NCI-H1417 treated with DMSO at 0.1 percent for 48 hours (cell line): ENCODE measurements at regions not wholly inside any gene's neighbourhood (a gene's known extent, or its start where the extent isn't known, plus 50 kb on each side); places are given as distances from the start of the nearest gene placed in this dataset.
"Not testable (repeated sequence)": the region's sequence is repeated elsewhere in the genome, so short reads cannot be mapped to it uniquely, and the experiment has no call there.

Experiments
- DNase-seq: peaks from one replicate; lab custom pipeline; 2025; lab: John Stamatoyannopoulos, UW

DNA sequence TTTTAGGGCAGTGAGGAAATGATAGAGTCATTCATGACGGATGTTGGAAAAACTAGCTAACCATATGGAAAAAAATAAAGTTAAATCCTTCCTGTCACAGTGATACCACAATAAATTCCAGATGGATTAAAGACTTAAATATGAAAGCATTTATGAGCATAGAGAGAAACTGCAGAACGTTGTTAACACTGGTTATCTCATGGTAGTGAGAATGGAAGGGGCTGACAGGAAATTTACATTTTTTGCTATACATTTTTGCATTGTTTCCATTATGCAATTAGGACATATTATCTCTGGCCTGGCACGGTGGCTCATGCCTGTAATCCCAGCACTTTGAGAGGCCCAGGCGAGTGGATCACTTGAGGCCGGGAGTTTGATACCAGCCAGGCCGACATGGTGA is 130.5 kb upstream of the VOPP1 start:
- DNase-seq = not testable (repeated sequence)

DNA sequence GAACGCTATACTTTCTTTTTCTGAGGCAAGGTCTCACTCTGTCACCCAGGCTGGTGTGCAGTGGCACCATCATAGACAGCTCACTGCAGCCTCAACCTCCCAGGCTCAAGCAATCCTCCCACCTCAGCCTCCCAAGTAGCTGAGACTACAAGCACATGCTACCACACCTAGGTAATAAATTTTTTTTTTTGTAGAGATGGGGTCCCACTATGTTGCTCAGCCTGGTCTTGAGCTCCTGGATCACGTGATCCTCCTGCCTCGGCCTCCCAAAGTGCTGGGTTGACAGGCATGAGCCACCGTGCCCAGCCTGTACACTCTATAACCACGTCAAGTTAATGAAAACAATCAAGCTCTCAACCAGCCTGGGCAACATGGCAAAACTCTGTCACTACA is 127.1 kb upstream of the VOPP1 start:
- not testable (repeated sequence) for DNase-seq

DNA sequence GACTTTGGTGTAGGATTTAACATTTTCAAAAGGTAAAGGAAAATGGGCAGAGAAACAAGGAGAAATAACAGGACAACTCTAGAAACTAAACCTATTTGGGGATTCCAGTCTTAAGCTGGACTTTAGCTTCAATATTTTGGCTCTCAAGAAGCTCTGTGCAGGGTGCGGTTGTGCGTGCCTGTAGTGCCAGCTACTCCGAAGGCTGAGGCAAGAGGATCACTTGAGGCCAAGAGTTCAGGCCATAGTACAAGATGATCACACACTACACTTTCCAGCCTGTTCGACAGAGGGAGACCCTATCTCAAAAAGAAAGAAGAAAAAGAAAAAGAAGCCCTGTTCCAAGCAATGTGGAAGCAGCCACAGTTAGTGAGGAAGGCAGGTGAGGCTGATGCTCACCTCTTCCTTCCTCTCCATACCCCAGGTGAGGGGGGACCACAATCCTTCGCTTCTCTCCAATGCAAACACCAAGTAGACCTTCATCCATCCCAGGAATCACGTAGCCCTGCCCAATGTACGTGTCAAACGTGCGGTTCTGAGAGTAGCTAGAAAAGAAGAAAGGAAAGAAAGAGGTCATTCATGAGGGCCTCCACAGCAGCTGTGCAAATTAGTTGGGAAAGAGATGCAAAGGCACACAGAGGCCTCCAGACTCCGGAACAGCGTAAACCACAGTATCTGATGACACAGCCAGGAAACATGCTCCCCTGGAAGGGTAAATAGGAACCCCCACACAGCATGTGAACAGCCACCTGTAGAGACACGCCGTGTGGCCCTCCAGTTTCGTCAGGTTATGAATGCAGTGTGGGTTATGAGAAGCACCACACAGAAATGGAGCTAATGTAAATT is 126.5 kb upstream of the VOPP1 start:
- DNase-seq = not testable (repeated sequence)

DNA sequence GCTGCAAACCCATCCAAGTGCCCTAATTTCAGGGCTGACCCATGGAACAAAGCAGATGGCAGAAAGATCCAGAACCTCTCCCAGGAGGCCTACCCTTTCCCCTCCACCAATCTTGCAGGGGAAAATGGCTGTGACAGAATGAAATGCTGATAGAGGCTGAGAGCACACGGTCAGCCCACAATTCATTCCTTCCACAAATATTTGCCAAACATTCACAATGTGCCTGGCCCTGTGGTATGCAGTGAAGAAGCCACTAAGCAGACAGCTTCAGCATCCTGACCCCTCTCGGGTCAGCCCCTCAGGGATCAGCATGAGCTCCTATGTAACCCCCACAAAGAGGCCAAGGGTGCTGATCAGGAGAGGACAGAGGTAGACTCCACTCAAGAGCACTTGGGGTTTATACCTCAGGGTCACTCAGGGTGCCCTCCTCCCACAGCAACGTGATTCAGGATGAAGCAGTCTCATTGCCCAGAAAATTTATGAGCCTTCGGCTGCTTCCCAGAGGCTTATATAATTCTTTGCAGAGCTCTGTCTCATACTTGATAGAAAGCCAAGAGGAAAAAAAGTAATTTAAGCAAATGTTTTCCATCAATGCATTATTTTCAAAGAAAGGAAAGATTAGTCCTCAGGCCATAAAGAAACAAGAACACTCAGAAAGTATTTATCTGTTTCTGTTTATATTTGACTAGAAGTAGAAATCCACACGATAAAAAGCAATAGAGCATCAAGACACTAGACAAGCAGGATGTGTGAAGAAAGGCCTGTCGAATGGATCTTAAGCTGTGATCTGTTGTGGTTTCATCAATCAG is 123.8 kb upstream of the VOPP1 start:
- not testable (repeated sequence) for DNase-seq

- not testable (repeated sequence) for DNase-seq
These were observed 122.2 kb upstream of the VOPP1 start for GRCh38 chr7:55694484-55694883.

GRCh38 chr7:55688684-55689681 is 116.7 kb upstream of the VOPP1 start:
- DNase-seq = not testable (repeated sequence)

DNA sequence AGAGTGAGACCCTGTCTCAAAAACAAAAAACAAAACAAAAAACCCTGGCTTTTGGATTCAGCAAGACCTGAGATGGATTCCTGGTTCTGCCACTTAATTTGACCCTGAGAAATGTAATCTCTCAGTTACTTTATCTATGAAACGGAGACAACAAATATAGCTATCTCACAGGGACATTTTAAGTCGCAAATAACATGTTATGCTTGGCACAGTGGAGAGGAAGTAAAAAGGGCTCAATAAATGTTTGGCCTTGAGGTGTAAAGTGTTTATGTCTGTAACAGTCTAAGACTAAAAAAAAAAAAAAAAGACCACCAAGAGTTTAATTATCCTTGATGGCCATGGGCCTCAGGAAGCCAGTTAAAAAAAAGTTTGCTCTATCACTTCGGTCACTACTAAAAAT is 116.0 kb upstream of the VOPP1 start:
- not testable (repeated sequence) for DNase-seq

GRCh38 chr7:55687252-55687651 is 115.0 kb upstream of the VOPP1 start:
- DNase-seq = not testable (repeated sequence)

DNA sequence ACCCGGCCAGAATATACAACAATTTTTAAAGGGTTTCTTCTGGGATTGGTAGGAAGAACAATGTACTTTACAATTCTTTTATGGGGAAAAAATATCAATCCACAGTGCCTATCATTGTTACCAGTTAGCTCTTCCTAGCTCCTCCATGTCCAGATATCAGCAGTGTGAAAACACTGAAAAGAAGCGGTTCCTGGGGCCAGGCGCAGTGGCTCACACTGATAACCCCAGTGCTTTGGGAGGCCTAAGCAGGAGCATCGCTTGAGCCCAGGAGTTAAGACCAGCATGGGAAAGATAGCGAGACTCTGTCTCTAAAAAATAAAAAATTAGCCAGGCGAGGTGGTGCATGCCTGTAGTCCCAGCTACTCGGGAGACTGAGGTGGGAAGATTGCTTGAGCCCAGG is 114.5 kb upstream of the VOPP1 start:
- DNase-seq = not testable (repeated sequence)

GRCh38 chr7:55683501-55683900 is 111.2 kb upstream of the VOPP1 start:
- not testable (repeated sequence) for DNase-seq

DNA sequence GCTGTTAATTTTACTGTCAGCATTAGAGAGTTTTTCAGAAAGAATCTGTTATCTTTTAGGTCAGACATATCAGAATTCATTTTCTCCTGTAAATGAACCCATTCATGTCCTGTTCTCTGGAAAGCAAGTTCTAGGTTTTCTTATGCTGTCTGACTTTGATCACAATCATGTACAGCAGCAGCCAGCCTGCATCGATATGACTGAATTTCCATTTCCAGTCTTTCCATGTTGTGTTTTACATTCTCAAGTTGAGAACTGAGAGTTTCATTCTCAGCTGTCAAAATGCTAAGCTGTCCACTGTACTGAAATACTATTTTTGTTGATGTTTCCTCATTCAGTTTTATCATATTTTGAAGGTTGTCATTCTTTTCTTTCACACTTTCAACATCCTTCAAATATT is 103.3 kb upstream of the VOPP1 start:
- not testable (repeated sequence) for DNase-seq

GRCh38 chr7:55673525-55673924 is 101.2 kb upstream of the VOPP1 start:
- not testable (repeated sequence) for DNase-seq

DNA sequence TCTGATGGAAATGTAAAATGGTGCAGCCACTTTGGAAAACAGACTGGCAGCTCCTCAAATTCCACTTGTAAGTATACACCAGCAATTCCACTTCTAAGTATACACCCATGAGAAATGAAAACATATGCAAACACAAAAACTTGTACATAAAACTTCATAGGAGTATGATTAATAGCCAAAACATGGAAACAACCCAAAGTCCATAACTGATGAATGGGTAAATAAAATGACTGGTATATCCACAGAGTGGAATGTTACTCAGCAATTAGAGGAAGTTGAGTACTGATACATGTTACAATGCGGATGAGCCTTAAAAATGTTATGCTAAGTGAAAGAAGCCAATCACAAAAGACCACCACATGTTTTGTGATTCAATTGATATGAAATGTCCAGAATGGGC is 99.8 kb upstream of the VOPP1 start:
- DNase-seq = not testable (repeated sequence)

- no peak for DNase-seq
These were observed 85.4 kb upstream of the VOPP1 start for GRCh38 chr7:55657654-55658053.

DNA sequence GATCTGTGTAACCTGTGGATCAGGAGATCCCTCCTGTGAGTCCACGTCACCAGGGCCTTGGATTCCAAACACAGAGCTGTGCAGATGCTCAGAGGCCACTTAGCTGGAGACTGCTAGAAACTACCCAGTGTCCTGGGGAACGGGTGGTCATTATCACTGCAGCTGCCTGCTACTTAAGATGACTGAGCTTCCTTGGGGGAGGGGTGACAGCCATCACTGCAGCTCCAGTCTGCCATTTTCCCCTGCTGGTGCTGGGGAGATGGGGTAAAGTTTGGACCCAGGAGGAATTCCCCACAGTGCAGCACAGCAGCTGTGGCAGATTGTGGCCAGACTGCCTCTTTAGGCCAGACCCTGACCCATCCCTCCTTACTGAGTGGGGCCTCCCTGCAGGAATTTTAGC is 78.8 kb upstream of the VOPP1 start:
- DNase-seq = no peak

DNA sequence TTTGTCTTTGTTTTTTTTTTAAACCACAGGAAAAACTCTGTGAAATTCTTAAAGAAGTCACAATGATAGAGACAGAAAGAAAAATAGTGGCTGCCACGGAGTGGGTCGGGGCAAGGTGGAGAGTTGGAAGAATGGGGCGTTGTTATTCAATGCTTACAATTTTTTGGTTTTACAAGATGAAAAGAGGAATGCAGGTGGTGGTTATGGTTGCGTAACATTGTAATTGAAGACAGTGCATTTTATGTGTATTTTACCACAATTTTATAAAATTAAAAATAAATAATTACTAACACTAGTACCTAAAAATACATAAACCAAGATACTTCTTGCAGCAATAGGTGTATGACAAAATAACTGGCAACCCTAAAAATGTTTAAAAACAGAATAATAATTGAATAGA is 76.9 kb upstream of the VOPP1 start:
- DNase-seq = no peak

GRCh38 chr7:55644567-55644966 is 72.3 kb upstream of the VOPP1 start:
- DNase-seq = no peak

- DNase-seq = no peak
These were observed 70.0 kb upstream of the VOPP1 start for GRCh38 chr7:55642266-55642665.

GRCh38 chr7:55641811-55642210 is 69.5 kb upstream of the VOPP1 start:
- no peak for DNase-seq

DNA sequence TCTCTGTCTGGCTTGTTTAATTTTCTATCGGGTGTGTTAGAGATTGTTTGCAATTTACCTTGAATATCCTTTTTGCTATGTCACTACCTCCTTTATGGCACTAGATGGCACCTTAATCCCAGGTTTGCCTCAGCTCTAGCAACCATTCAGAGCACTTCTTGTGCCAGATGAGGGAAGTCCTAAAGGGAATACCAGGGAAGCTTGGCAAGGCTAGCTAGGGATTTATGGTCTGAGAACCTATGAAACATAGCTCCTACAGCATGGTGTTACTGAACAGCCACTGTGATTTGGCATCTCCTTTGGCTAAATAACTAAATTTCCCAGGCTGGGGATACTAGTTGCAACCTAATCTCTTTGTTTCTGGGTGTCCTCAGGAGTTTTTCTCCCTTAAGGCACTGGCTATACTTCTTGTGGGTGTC is 69.0 kb upstream of the VOPP1 start:
- peak; percentile 49 for DNase-seq

GRCh38 chr7:55639640-55640039 is 67.3 kb upstream of the VOPP1 start:
- DNase-seq = no peak
